ENCODE measurements at regions not wholly inside any gene's neighbourhood (a gene's known extent, or its start where the extent isn't known, plus 50 kb on each side); places are given as distances from the start of the nearest gene placed in this dataset.

DNA sequence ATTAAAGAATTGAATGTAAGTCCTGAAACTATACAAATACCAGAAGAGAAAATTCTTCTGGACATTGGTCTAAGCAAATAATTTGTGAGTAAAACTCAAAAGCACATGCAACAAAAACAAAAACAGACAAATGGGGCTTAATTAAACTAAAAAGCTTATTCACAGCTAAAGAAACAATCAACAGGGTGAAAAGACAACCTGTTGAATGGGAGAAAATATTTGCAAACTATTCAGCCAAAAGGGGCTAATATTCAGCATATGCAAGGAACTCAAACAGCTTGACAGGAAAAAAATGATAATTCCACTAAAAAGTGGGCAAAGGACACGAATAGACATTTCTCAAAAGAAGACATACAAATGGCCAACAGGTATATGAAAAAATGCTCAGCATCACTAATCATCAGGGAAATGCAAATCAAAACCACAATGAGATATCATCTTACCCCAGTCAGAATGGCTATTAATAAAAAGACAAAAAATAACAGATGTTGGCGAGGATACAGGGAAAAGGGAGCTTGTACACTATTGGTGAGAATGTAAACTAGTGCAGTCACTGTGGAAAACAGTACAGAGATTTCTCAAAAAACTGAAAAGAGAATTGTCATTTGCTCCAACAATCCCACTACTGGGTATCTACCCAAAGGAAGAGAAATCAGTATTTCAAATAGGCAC is 177.5 kb upstream of the RTL1 start:
- TF ChIP-seq, protein P1, sequence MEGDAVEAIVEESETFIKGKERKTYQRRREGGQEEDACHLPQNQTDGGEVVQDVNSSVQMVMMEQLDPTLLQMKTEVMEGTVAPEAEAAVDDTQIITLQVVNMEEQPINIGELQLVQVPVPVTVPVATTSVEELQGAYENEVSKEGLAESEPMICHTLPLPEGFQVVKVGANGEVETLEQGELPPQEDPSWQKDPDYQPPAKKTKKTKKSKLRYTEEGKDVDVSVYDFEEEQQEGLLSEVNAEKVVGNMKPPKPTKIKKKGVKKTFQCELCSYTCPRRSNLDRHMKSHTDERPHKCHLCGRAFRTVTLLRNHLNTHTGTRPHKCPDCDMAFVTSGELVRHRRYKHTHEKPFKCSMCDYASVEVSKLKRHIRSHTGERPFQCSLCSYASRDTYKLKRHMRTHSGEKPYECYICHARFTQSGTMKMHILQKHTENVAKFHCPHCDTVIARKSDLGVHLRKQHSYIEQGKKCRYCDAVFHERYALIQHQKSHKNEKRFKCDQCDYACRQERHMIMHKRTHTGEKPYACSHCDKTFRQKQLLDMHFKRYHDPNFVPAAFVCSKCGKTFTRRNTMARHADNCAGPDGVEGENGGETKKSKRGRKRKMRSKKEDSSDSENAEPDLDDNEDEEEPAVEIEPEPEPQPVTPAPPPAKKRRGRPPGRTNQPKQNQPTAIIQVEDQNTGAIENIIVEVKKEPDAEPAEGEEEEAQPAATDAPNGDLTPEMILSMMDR (conservative IDR thresholded peaks at IDR 0.05; ENCODE audit: low read length): no peak
- TF ChIP-seq EZH2phosphoT487 (IDR thresholded peaks at IDR 0.05; ENCODE audit: borderline replicate concordance, low read depth, low read length): no peak

Measured in OCI-LY7 (cell line).